OCI-LY1 (cell line): ENCODE measurements at regions not wholly inside any gene's neighbourhood (a gene's known extent, or its start where the extent isn't known, plus 50 kb on each side); places are given as distances from the start of the nearest gene placed in this dataset.

Experiments used
- EZH2 ChIP-seq: fragments of 200-600 bp; sonication (generic), shearing (Covaris generic); IDR thresholded peaks from 2 replicates; pipeline ENCODE4 v1.8.0; 2017; ENCODE audit warnings: borderline replicate concordance, mixed run types, mild to moderate bottlenecking, antibody characterized with exemption, low read length, moderate library complexity, mixed read lengths
- TF ChIP-seq, protein P1 (sequence below): fragments of 200-600 bp; sonication (generic), shearing (Covaris generic); IDR thresholded peaks from 2 replicates; pipeline ENCODE4 v1.5.1; 2017; ENCODE audit warnings: mild to moderate bottlenecking, antibody characterized with exemption, low read length, moderate library complexity, mixed read lengths

DNA sequence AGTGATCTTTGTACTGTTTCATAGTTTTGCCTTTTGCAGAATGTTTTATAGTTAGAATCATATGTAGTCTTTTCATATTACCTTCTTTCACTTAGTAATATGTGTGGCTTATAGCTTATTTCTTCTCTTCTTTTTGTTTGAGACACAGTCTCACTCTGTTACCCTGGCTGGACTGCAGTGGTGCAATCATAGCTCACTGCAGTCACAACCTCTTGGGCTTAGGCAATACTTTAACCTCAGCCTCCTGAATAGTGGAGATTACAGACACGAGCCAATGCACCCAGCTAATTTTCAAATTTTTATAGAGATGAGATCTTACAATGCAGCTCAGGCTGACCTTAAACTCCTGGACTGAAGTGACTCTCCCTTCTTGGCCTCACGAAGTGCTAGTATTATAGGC, 435.4 kb upstream of the HSFY2 start:
- no peak for TF ChIP-seq EZH2
- TF ChIP-seq, protein P1, sequence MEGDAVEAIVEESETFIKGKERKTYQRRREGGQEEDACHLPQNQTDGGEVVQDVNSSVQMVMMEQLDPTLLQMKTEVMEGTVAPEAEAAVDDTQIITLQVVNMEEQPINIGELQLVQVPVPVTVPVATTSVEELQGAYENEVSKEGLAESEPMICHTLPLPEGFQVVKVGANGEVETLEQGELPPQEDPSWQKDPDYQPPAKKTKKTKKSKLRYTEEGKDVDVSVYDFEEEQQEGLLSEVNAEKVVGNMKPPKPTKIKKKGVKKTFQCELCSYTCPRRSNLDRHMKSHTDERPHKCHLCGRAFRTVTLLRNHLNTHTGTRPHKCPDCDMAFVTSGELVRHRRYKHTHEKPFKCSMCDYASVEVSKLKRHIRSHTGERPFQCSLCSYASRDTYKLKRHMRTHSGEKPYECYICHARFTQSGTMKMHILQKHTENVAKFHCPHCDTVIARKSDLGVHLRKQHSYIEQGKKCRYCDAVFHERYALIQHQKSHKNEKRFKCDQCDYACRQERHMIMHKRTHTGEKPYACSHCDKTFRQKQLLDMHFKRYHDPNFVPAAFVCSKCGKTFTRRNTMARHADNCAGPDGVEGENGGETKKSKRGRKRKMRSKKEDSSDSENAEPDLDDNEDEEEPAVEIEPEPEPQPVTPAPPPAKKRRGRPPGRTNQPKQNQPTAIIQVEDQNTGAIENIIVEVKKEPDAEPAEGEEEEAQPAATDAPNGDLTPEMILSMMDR: no peak
